ENCODE measurements at regions not wholly inside any gene's neighbourhood (a gene's known extent, or its start where the extent isn't known, plus 50 kb on each side); places are given as distances from the start of the nearest gene placed in this dataset.

DNA sequence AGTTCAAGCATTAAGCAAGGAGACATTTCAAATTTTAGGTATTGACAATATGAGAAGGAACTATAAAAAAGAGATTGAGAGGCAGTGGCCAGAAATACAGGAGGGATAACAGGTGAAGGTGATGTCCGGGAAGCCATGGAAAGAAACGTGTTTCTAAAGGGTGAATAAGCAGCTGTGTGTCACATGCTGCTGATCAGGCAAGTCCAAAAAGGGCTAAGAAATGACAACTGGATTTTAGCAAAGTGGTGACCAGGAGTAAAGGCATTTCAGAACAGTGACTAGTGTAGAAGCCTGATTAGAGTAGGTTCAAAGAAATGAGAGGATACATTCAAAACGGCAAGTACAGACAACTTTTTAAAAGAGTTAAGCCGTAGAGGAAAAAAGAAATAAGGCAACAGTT lies 204.3 kb upstream of the DIO2 start:
- TF ChIP-seq POLR2A (IDR thresholded peaks at IDR 0.05) (no peak), POLR2AphosphoS5 (IDR thresholded peaks at IDR 0.05) (no peak), EP300 (IDR thresholded peaks at IDR 0.05) (no peak)
- TF ChIP-seq, protein P1, sequence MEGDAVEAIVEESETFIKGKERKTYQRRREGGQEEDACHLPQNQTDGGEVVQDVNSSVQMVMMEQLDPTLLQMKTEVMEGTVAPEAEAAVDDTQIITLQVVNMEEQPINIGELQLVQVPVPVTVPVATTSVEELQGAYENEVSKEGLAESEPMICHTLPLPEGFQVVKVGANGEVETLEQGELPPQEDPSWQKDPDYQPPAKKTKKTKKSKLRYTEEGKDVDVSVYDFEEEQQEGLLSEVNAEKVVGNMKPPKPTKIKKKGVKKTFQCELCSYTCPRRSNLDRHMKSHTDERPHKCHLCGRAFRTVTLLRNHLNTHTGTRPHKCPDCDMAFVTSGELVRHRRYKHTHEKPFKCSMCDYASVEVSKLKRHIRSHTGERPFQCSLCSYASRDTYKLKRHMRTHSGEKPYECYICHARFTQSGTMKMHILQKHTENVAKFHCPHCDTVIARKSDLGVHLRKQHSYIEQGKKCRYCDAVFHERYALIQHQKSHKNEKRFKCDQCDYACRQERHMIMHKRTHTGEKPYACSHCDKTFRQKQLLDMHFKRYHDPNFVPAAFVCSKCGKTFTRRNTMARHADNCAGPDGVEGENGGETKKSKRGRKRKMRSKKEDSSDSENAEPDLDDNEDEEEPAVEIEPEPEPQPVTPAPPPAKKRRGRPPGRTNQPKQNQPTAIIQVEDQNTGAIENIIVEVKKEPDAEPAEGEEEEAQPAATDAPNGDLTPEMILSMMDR (IDR thresholded peaks at IDR 0.05): no peak
